WTC11 (cell line): ENCODE measurements at regions not wholly inside any gene's neighbourhood (a gene's known extent, or its start where the extent isn't known, plus 50 kb on each side); places are given as distances from the start of the nearest gene placed in this dataset.

Experiments
- ATAC-seq: fragments of 200-7000 bp; cut with Tn5 transposase; 2 replicates; pipeline ENCODE4 v1.10.0; 2021; ENCODE audit warnings: mild to moderate bottlenecking, moderate library complexity
- CTCF ChIA-PET: fragments of 300-600 bp; sonication (Branson Sonifier 250); formaldehyde crosslinking; loops from one replicate; lab custom pipeline; 2021; ENCODE audit warnings: antibody characterized with exemption; lab: Charles Lee
- POLR2A ChIA-PET: fragments of 350-600 bp; sonication (Branson Sonifier 250); formaldehyde crosslinking; loops from one replicate; lab custom pipeline; 2021; ENCODE audit warnings: antibody characterized with exemption; lab: Charles Lee
- DNase-seq: peaks from one replicate; pipeline ENCODE4 v3.0.0; 2021; ENCODE audit warnings: low spot score
- H3K27ac Mint-ChIP-seq: 2 replicates; pipeline ENCODE4 v1.8.0; 2021; ENCODE audit warnings: mixed read lengths
- H3K27me3 Mint-ChIP-seq: 2 replicates; pipeline ENCODE4 v1.8.0; 2021; ENCODE audit warnings: low read depth, mild to moderate bottlenecking, moderate library complexity, mixed read lengths
- H3K36me3 Mint-ChIP-seq: 2 replicates; pipeline ENCODE4 v1.8.0; 2021; ENCODE audit warnings: mixed read lengths
- H3K4me1 Mint-ChIP-seq: 2 replicates; pipeline ENCODE4 v1.8.0; 2022; ENCODE audit warnings: mixed read lengths
- H3K4me3 Mint-ChIP-seq: 2 replicates; pipeline ENCODE4 v1.8.0; 2021; ENCODE audit warnings: mild to moderate bottlenecking, moderate library complexity, mixed read lengths
- H3K9me3 Mint-ChIP-seq: 2 replicates; pipeline ENCODE4 v1.8.0; 2021; ENCODE audit warnings: mixed read lengths
- ARID4B ChIP-seq: sonication (generic); formaldehyde crosslinking; IDR thresholded peaks from 2 replicates; pipeline ENCODE4 v1.8.0; 2023; ENCODE audit warnings: missing genetic modification reagents, mild to moderate bottlenecking, borderline replicate concordance
- ATF2 ChIP-seq: sonication (generic); formaldehyde crosslinking; IDR thresholded peaks from 2 replicates; pipeline ENCODE4 v1.8.1; 2022; ENCODE audit warnings: low read depth, missing genetic modification reagents, borderline replicate concordance
- CREM ChIP-seq: sonication (generic); formaldehyde crosslinking; IDR thresholded peaks from 2 replicates; pipeline ENCODE4 v1.8.1; 2022; ENCODE audit warnings: mild to moderate bottlenecking, missing genetic modification reagents, moderate library complexity
- E2F1 ChIP-seq: sonication (generic); formaldehyde crosslinking; IDR thresholded peaks from 2 replicates; pipeline ENCODE4 v1.8.0; 2022; ENCODE audit warnings: mild to moderate bottlenecking, missing genetic modification reagents
- E2F4 ChIP-seq: sonication (generic); formaldehyde crosslinking; IDR thresholded peaks from 2 replicates; pipeline ENCODE4 v1.8.1; 2022; ENCODE audit warnings: low read depth, mild to moderate bottlenecking, moderate library complexity, missing genetic modification reagents, borderline replicate concordance
- EMX1 ChIP-seq: fragments of 250-450 bp; sonication (Bioruptor Pico); IDR thresholded peaks from 2 replicates; pipeline ENCODE4 v1.8.0; 2021; ENCODE audit warnings: mild to moderate bottlenecking
- ETV6 ChIP-seq: sonication (generic); formaldehyde crosslinking; IDR thresholded peaks from 2 replicates; pipeline ENCODE4 v1.8.1; 2022; ENCODE audit warnings: mild to moderate bottlenecking, missing genetic modification reagents
- FOXJ3 ChIP-seq: sonication (generic); formaldehyde crosslinking; IDR thresholded peaks from 2 replicates; pipeline ENCODE4 v1.9.0; 2021; ENCODE audit warnings: missing genetic modification reagents, mild to moderate bottlenecking, borderline replicate concordance
- GTF2I ChIP-seq: fragments of 250-450 bp; sonication (Bioruptor Pico); conservative IDR thresholded peaks from 2 replicates; pipeline ENCODE4 v1.4.0; 2021; ENCODE audit warnings: mild to moderate bottlenecking
- HMGA2 ChIP-seq: fragments of 250-450 bp; sonication (Bioruptor Pico); IDR thresholded peaks from 2 replicates; pipeline ENCODE4 v1.4.0; 2021; ENCODE audit warnings: mild to moderate bottlenecking, moderate library complexity
- JAZF1 ChIP-seq: fragments of 250-450 bp; sonication (Bioruptor Pico); IDR thresholded peaks from 2 replicates; pipeline ENCODE4 v1.9.0; 2021; ENCODE audit warnings: moderate library complexity, mild to moderate bottlenecking, inconsistent platforms
- MXD4 ChIP-seq: fragments of 250-450 bp; sonication (Bioruptor Pico); IDR thresholded peaks from 2 replicates; pipeline ENCODE4 v1.8.0; 2021; ENCODE audit warnings: mild to moderate bottlenecking, moderate library complexity, borderline replicate concordance
- NR2C2 ChIP-seq: sonication (generic); formaldehyde crosslinking; IDR thresholded peaks from 2 replicates; pipeline ENCODE4 v1.8.0; 2022; ENCODE audit warnings: mild to moderate bottlenecking, missing genetic modification reagents
- RELA ChIP-seq: sonication (generic); formaldehyde crosslinking; IDR thresholded peaks from 2 replicates; pipeline ENCODE4 v1.8.1; 2022; ENCODE audit warnings: missing genetic modification reagents, mild to moderate bottlenecking, borderline replicate concordance
- SOX15 ChIP-seq: fragments of 250-450 bp; sonication (Bioruptor Pico); IDR thresholded peaks from 2 replicates; pipeline ENCODE4 v1.9.0; 2021; ENCODE audit warnings: mild to moderate bottlenecking
- TP53 ChIP-seq: sonication (generic); formaldehyde crosslinking; IDR thresholded peaks from 2 replicates; pipeline ENCODE4 v1.8.1; 2023; ENCODE audit warnings: mild to moderate bottlenecking, missing genetic modification reagents
- USF2 ChIP-seq: sonication (generic); formaldehyde crosslinking; IDR thresholded peaks from 2 replicates; pipeline ENCODE4 v1.8.1; 2023; ENCODE audit warnings: mild to moderate bottlenecking, missing genetic modification reagents, moderate library complexity
- ZBTB21 ChIP-seq: sonication (generic); formaldehyde crosslinking; IDR thresholded peaks from 2 replicates; pipeline ENCODE4 v1.8.1; 2023; ENCODE audit warnings: mild to moderate bottlenecking, missing genetic modification reagents, borderline replicate concordance
- ZNF138 ChIP-seq: sonication (generic); formaldehyde crosslinking; conservative IDR thresholded peaks from 2 replicates; pipeline ENCODE4 v1.8.1; 2022; ENCODE audit warnings: mild to moderate bottlenecking, moderate library complexity, missing genetic modification reagents
- ZNF317 ChIP-seq: sonication (generic); formaldehyde crosslinking; IDR thresholded peaks from 2 replicates; pipeline ENCODE4 v1.8.1; 2023; ENCODE audit warnings: low read depth, mild to moderate bottlenecking, moderate library complexity, missing genetic modification reagents, borderline replicate concordance
- TF ChIP-seq, protein P1 (sequence below): fragments of 250-450 bp; sonication (Bioruptor Pico); IDR thresholded peaks from 2 replicates; pipeline ENCODE4 v1.9.0; 2021; ENCODE audit warnings: moderate library complexity, mild to moderate bottlenecking, inconsistent platforms, borderline replicate concordance
- TF ChIP-seq, protein P2 (sequence below): sonication (generic); formaldehyde crosslinking; IDR thresholded peaks from 2 replicates; pipeline ENCODE4 v1.8.0; 2023; ENCODE audit warnings: mild to moderate bottlenecking, missing genetic modification reagents

DNA sequence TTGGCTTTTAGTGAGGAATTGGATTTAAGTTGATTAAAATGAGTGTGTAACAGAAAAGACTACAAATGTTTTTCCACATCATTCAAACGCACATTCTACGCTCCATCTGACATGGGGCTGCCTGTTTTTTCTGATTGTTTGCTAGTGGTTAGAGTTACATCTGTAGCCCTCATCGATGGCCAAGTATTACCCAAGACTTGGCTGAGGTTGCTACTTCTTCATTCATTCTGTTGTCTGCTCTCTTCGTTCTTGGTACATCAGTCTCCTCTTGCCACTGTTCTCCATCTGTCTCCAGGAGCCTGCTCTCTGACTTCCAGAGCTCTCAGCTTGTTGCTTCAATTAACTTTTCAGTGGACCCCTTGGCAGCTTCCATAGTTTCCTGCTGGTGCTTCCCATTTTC is 1844.6 kb upstream of the TENM3 start:
- DNase-seq (no peak), ATAC-seq (no peak)
- H3K36me3 Mint-ChIP-seq = no peaks in the 10 kb centered on the region
- ChIA-PET POLR2A (no interaction called here), CTCF (no interaction called here)
- H3K4me1 Mint-ChIP-seq = no peaks in the 10 kb centered on the region
- no peak overlapping the region for H3K27ac Mint-ChIP-seq
- H3K4me3 Mint-ChIP-seq = no peak overlapping the region
- no peaks in the 10 kb centered on the region for H3K27me3 Mint-ChIP-seq
- no peak for TF ChIP-seq NR2C2 (CRISPR knock-in tag)
- no peak for TF ChIP-seq SOX15 (CRISPR knock-in tag)
- no peak for TF ChIP-seq HMGA2 (CRISPR knock-in tag)
- no peak for TF ChIP-seq ARID4B (CRISPR knock-in tag)
- TF ChIP-seq MXD4 = no peak
- TF ChIP-seq, protein P1, sequence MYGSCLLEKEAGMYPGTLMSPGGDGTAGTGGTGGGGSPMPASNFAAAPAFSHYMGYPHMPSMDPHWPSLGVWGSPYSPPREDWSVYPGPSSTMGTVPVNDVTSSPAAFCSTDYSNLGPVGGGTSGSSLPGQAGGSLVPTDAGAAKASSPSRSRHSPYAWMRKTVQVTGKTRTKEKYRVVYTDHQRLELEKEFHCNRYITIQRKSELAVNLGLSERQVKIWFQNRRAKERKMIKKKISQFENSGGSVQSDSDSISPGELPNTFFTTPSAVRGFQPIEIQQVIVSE (CRISPR knock-in tag) = no peak
- no peak for TF ChIP-seq FOXJ3 (CRISPR knock-in tag)
- no peak for TF ChIP-seq CREM (CRISPR knock-in tag)
- TF ChIP-seq, protein P2, sequence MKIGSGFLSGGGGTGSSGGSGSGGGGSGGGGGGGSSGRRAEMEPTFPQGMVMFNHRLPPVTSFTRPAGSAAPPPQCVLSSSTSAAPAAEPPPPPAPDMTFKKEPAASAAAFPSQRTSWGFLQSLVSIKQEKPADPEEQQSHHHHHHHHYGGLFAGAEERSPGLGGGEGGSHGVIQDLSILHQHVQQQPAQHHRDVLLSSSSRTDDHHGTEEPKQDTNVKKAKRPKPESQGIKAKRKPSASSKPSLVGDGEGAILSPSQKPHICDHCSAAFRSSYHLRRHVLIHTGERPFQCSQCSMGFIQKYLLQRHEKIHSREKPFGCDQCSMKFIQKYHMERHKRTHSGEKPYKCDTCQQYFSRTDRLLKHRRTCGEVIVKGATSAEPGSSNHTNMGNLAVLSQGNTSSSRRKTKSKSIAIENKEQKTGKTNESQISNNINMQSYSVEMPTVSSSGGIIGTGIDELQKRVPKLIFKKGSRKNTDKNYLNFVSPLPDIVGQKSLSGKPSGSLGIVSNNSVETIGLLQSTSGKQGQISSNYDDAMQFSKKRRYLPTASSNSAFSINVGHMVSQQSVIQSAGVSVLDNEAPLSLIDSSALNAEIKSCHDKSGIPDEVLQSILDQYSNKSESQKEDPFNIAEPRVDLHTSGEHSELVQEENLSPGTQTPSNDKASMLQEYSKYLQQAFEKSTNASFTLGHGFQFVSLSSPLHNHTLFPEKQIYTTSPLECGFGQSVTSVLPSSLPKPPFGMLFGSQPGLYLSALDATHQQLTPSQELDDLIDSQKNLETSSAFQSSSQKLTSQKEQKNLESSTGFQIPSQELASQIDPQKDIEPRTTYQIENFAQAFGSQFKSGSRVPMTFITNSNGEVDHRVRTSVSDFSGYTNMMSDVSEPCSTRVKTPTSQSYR (CRISPR knock-in tag) = no peak
- TF ChIP-seq ATF2 (CRISPR knock-in tag) = no peak
- no peak for TF ChIP-seq ZBTB21 (CRISPR knock-in tag)
- no peak for TF ChIP-seq ZNF138 (CRISPR knock-in tag)
- TF ChIP-seq EMX1 = no peak
- no peak for TF ChIP-seq USF2 (CRISPR knock-in tag)
- H3K9me3 Mint-ChIP-seq = no peaks in the 10 kb centered on the region

- Mint-ChIP-seq H3K4me1 (no peaks in the 10 kb centered on the region), H3K27ac (no peak overlapping the region), H3K36me3 (no peaks in the 10 kb centered on the region), H3K27me3 (no peaks in the 10 kb centered on the region), H3K9me3 (no peaks in the 10 kb centered on the region), H3K4me3 (no peak overlapping the region)
- CTCF ChIA-PET = no interaction called here
- POLR2A ChIA-PET = no interaction called here
- ATAC-seq = no peak
- no peak for DNase-seq
- no peak for TF ChIP-seq EMX1
- no peak for TF ChIP-seq ZNF138 (CRISPR knock-in tag)
- TF ChIP-seq E2F1 = no peak
- TF ChIP-seq ETV6 (CRISPR knock-in tag) = no peak
- no peak for TF ChIP-seq HMGA2 (CRISPR knock-in tag)
- TF ChIP-seq GTF2I (CRISPR knock-in tag) = no peak
- no peak for TF ChIP-seq RELA (CRISPR knock-in tag)
- no peak for TF ChIP-seq JAZF1 (CRISPR knock-in tag)
- TF ChIP-seq TP53 (CRISPR knock-in tag) = no peak
- no peak for TF ChIP-seq ZNF317 (CRISPR knock-in tag)
- TF ChIP-seq E2F4 = no peak
- no peak for TF ChIP-seq SOX15 (CRISPR knock-in tag)
These were observed 1835.8 kb upstream of the TENM3 start for GRCh38 chr4:180407275-180407885.
